ENCODE measurements at regions not wholly inside any gene's neighbourhood (a gene's known extent, or its start where the extent isn't known, plus 50 kb on each side); places are given as distances from the start of the nearest gene placed in this dataset.

GRCh38 chr3:5305684-5305989 lies 118.1 kb downstream of the EDEM1 start:
- TF ChIP-seq REST (IDR thresholded peaks at IDR 0.05; ENCODE audit: borderline replicate concordance) (no peak), CTCF (IDR thresholded peaks at IDR 0.05; ENCODE audit: poor library complexity, severe bottlenecking) (peak; percentile 32), POLR2AphosphoS5 (IDR thresholded peaks at IDR 0.05) (no peak), SMC3 (conservative IDR thresholded peaks at IDR 0.05; ENCODE audit: poor library complexity) (peak; percentile 10), TAF1 (IDR thresholded peaks at IDR 0.05; ENCODE audit: low read depth) (no peak)
